ENCODE measurements at regions not wholly inside any gene's neighbourhood (a gene's known extent, or its start where the extent isn't known, plus 50 kb on each side); places are given as distances from the start of the nearest gene placed in this dataset.

DNA sequence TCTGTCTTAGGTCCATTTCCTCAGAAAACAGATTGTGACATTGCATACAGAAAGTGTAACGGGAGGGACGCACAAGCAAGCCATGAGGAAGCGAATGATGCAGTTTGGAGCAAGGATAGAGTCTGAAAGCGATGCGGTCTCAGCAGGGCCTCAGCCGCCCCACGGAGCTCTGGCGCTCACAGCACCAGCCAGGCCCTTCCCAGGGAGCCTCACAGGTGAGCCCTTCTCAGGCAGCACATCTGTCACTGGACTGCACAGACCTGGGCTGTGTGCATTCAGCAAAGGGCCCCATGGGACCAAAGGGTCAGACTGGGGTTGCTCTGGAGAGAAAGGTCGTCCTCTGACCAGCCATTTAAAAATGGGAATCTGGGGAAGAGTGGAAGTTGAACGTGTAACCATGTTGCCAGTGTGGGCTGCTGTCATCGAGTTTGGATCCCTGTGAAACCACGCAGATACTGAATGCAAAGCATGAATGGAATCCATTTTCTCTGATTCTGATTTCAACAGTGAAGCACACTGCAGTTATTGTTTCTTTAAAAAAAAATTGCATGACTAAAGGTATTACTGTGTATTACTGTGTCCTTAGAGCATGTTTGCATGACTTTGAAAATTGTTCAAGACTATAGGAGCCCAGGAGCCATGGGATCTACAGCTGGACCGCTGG lies 350.0 kb upstream of the AKR1E2 start:
- Histone ChIP-seq H3K4me3 (ENCODE audit: low read length) (no peak overlapping the region), H3K27ac (ENCODE audit: low read depth, low read length) (no peak overlapping the region), H3K27me3 (ENCODE audit: control insufficient read depth, low read length) (no peaks in the 10 kb centered on the region), H3F3A (ENCODE audit: control insufficient read depth, insufficient read depth) (no peaks in the 10 kb centered on the region), H3K36me3 (ENCODE audit: control insufficient read depth, low read length) (no peaks in the 10 kb centered on the region), H3K4me2 (ENCODE audit: low read length) (no peak overlapping the region), H3K4me1 (ENCODE audit: control insufficient read depth, low read length) (no peaks in the 10 kb centered on the region), H4K20me1 (ENCODE audit: control insufficient read depth, insufficient read depth, low read depth, low read length) (no peaks in the 10 kb centered on the region), H3K9me3 (ENCODE audit: control insufficient read depth, insufficient read depth, low read length) (no peaks in the 10 kb centered on the region), H3K79me2 (ENCODE audit: control insufficient read depth, low read length) (no peaks in the 10 kb centered on the region), H3K9me2 (replicated peaks; ENCODE audit: control insufficient read depth, low read length) (no peaks in the 10 kb centered on the region)
- TF ChIP-seq EZH2phosphoT487 (IDR thresholded peaks at IDR 0.05; ENCODE audit: borderline replicate concordance, low read length): no peak
- TF ChIP-seq, protein P1, sequence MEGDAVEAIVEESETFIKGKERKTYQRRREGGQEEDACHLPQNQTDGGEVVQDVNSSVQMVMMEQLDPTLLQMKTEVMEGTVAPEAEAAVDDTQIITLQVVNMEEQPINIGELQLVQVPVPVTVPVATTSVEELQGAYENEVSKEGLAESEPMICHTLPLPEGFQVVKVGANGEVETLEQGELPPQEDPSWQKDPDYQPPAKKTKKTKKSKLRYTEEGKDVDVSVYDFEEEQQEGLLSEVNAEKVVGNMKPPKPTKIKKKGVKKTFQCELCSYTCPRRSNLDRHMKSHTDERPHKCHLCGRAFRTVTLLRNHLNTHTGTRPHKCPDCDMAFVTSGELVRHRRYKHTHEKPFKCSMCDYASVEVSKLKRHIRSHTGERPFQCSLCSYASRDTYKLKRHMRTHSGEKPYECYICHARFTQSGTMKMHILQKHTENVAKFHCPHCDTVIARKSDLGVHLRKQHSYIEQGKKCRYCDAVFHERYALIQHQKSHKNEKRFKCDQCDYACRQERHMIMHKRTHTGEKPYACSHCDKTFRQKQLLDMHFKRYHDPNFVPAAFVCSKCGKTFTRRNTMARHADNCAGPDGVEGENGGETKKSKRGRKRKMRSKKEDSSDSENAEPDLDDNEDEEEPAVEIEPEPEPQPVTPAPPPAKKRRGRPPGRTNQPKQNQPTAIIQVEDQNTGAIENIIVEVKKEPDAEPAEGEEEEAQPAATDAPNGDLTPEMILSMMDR (IDR thresholded peaks at IDR 0.05; ENCODE audit: low read depth, low read length, poor library complexity, severe bottlenecking): no peak

DNA sequence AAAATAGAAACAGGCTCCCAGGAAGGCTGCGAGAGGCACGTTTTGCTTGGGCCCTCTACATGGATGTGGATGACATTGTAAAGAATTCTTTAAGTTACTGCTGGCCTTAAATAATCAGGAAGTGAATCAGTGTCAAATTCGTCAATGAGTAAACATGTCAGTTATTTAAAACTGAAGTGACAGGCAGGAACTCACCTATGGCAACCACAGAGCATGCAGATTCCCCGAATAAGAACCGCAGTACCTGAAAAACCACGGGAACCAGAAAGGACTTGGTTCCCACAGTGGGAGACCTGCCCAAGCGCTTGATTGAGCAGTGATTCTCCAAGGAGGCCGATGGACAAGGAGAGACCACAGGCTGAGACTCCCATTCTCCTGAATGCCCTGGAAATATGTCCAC lies 351.2 kb upstream of the AKR1E2 start:
- H3K4me2 ChIP-seq (ENCODE audit: low read length): no peak overlapping the region
- no peaks in the 10 kb centered on the region for H3K27me3 ChIP-seq (ENCODE audit: control insufficient read depth, low read length)
- no peaks in the 10 kb centered on the region for H3K9me2 ChIP-seq (replicated peaks; ENCODE audit: control insufficient read depth, low read length)
- H3K4me3 ChIP-seq (ENCODE audit: low read length): no peak overlapping the region
- H3K36me3 ChIP-seq (ENCODE audit: control insufficient read depth, low read length): no peaks in the 10 kb centered on the region
- H3F3A ChIP-seq (ENCODE audit: control insufficient read depth, insufficient read depth): no peaks in the 10 kb centered on the region
- H3K79me2 ChIP-seq (ENCODE audit: control insufficient read depth, low read length): no peaks in the 10 kb centered on the region
- H4K20me1 ChIP-seq (ENCODE audit: control insufficient read depth, insufficient read depth, low read depth, low read length): no peaks in the 10 kb centered on the region
- no peak overlapping the region for H3K27ac ChIP-seq (ENCODE audit: low read depth, low read length)
- TF ChIP-seq EZH2phosphoT487 (IDR thresholded peaks at IDR 0.05; ENCODE audit: borderline replicate concordance, low read length): no peak
- TF ChIP-seq, protein P1 (IDR thresholded peaks at IDR 0.05; ENCODE audit: low read depth, low read length, poor library complexity, severe bottlenecking): no peak
- no peaks in the 10 kb centered on the region for H3K9me3 ChIP-seq (ENCODE audit: control insufficient read depth, insufficient read depth, low read length)
- H3K4me1 ChIP-seq (ENCODE audit: control insufficient read depth, low read length): no peaks in the 10 kb centered on the region

DNA sequence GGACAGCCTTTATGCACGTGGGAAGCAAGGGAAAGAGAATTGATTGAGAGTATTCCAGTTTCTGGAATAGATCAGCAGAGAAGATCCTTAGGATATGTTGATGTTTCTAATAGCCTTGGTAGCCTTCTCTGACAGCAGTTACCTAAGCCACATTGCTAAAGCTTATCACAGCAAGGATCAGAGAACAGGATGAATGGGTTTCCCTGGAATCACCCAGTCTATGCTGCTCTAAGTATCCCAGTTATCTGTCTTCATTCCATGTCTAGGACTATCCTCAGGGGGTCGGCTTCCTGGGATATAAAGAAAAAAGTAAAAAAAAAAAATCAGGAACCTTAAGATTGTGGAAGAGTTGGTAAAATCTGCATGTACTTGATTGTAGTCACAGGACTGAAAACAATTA lies 352.0 kb upstream of the AKR1E2 start:
- Histone ChIP-seq H3F3A (ENCODE audit: control insufficient read depth, insufficient read depth) (no peaks in the 10 kb centered on the region), H3K4me3 (ENCODE audit: low read length) (no peak overlapping the region), H3K9me2 (replicated peaks; ENCODE audit: control insufficient read depth, low read length) (no peaks in the 10 kb centered on the region), H3K27ac (ENCODE audit: low read depth, low read length) (no peak overlapping the region), H3K27me3 (ENCODE audit: control insufficient read depth, low read length) (no peaks in the 10 kb centered on the region), H3K4me2 (ENCODE audit: low read length) (no peak overlapping the region), H3K36me3 (ENCODE audit: control insufficient read depth, low read length) (no peaks in the 10 kb centered on the region), H4K20me1 (ENCODE audit: control insufficient read depth, insufficient read depth, low read depth, low read length) (no peaks in the 10 kb centered on the region), H3K9me3 (ENCODE audit: control insufficient read depth, insufficient read depth, low read length) (no peaks in the 10 kb centered on the region), H3K79me2 (ENCODE audit: control insufficient read depth, low read length) (no peaks in the 10 kb centered on the region), H3K4me1 (ENCODE audit: control insufficient read depth, low read length) (no peaks in the 10 kb centered on the region)
- TF ChIP-seq, protein P1 (IDR thresholded peaks at IDR 0.05; ENCODE audit: low read depth, low read length, poor library complexity, severe bottlenecking): no peak
